A673 (cell line): ENCODE measurements at regions not wholly inside any gene's neighbourhood (a gene's known extent, or its start where the extent isn't known, plus 50 kb on each side); places are given as distances from the start of the nearest gene placed in this dataset.

Experiments used
- BruUV-seq: library from RNA; stranded (reverse); fragments of 400-500 nt; replicated peaks from 2 replicates; lab custom pipeline; 2021; lab: Mats Ljungman, UMichigan
- CTCF ChIA-PET: fragments of 300-600 bp; sonication (Branson Sonifier 250); formaldehyde crosslinking; loops from one replicate; lab custom pipeline; 2022; ENCODE audit warnings: antibody characterized with exemption; lab: Charles Lee
- POLR2A ChIA-PET: fragments of 300-600 bp; sonication (Branson Sonifier 250); formaldehyde crosslinking; loops from one replicate; lab custom pipeline; 2022; ENCODE audit warnings: antibody characterized with exemption; ENCODE audit not compliant: low non-redundant PET; lab: Charles Lee
- DNase-seq: peaks from one replicate; pipeline ENCODE4 v3.0.0-alpha.2; 2015; ENCODE audit warnings: low spot score
- H3K27ac ChIP-seq: fragments of 200-600 bp; sonication (generic); 2 replicates; pipeline ENCODE4 v1.5.1; 2016; ENCODE audit warnings: mixed run types, low read depth, mild to moderate bottlenecking, mixed read lengths, antibody characterized with exemption, low read length; ENCODE audit not compliant: poor library complexity, severe bottlenecking
- H3K27me3 ChIP-seq: fragments of 200-600 bp; sonication (generic); replicated peaks from 2 replicates; pipeline ENCODE4 v1.6.1; 2017; ENCODE audit warnings: mixed run types, low read depth, mild to moderate bottlenecking, mixed read lengths, antibody characterized with exemption, low read length; ENCODE audit not compliant: insufficient read depth, poor library complexity
- H3K36me3 ChIP-seq: fragments of 200-600 bp; sonication (generic); 2 replicates; pipeline ENCODE4 v1.6.1; 2016; ENCODE audit warnings: mixed run types, mild to moderate bottlenecking, mixed read lengths, antibody characterized with exemption, low read length; ENCODE audit not compliant: insufficient read depth, poor library complexity, severe bottlenecking
- H3K4me1 ChIP-seq: fragments of 200-600 bp; sonication (generic); 2 replicates; pipeline ENCODE4 v1.6.1; 2017; ENCODE audit warnings: mixed run types, mild to moderate bottlenecking, mixed read lengths, antibody characterized with exemption, low read length; ENCODE audit not compliant: insufficient read depth, poor library complexity, severe bottlenecking
- H3K4me3 ChIP-seq: fragments of 200-600 bp; sonication (generic); 2 replicates; pipeline ENCODE4 v1.5.1; 2016; ENCODE audit warnings: low read depth, mixed run types, mild to moderate bottlenecking, mixed read lengths, low read length; ENCODE audit not compliant: poor library complexity, severe bottlenecking
- H3K9me3 ChIP-seq: fragments of 200-600 bp; sonication (generic); 2 replicates; pipeline ENCODE4 v1.6.1; 2016; ENCODE audit warnings: mixed run types, low read depth, mild to moderate bottlenecking, mixed read lengths, antibody characterized with exemption, low read length; ENCODE audit not compliant: poor library complexity, severe bottlenecking
- CTCF ChIP-seq: fragments of 300-800, 200-600 bp; sonication (generic); conservative IDR thresholded peaks from 2 replicates; pipeline ENCODE4 v1.5.1; 2017; ENCODE audit warnings: low read depth, mild to moderate bottlenecking, antibody characterized with exemption, low read length, moderate library complexity, mixed read lengths
- EZH2 ChIP-seq: fragments of 200-600 bp; sonication (generic); IDR thresholded peaks from 2 replicates; pipeline ENCODE4 v1.6.1; 2017; ENCODE audit warnings: borderline replicate concordance, low read depth, mild to moderate bottlenecking, mixed read lengths, antibody characterized with exemption, low read length; ENCODE audit not compliant: poor library complexity, severe bottlenecking
- intact Hi-C: fragments of 100-400 bp; cut with micrococcal nuclease; formaldehyde crosslinking; loops from one replicate; pipeline ENCODE4 v1.10.0; 2022; ENCODE audit not compliant: unreplicated experiment

GRCh38 chr7:22587322-22587721, 87.3 kb upstream of the STEAP1B start:
- peak; percentile 29 for DNase-seq
- BruUV-seq, result no TSS peak
- no peaks in the 10 kb centered on the region for H3K27me3 ChIP-seq
- H3K36me3 ChIP-seq, result no peaks in the 10 kb centered on the region
- H3K4me1 ChIP-seq, result peaks cover 7% of the 10 kb centered on the region
- CTCF ChIA-PET, result interaction anchor here (0.6 to 1.0 kb wide), 2 partner anchors 10 to 17 kb away, joined by 4 to 7 read pairs; no protein-coding TSS in a partner anchor
- no peak overlapping the region for H3K4me3 ChIP-seq
- intact Hi-C loops, result no loop called here
- no peak for TF ChIP-seq CTCF
- TF ChIP-seq EZH2, result no peak
- no peak overlapping the region for H3K27ac ChIP-seq
- H3K9me3 ChIP-seq, result no peaks in the 10 kb centered on the region
- POLR2A ChIA-PET, result no interaction called here

GRCh38 chr7:22586786-22587140, 86.8 kb upstream of the STEAP1B start:
- H3K4me1 ChIP-seq, result peaks cover 7% of the 10 kb centered on the region
- peak; percentile 52 for DNase-seq
- H3K27ac ChIP-seq, result no peak overlapping the region
- TF ChIP-seq CTCF, result peak; percentile 50
- no peak for TF ChIP-seq EZH2
- H3K9me3 ChIP-seq, result no peaks in the 10 kb centered on the region
- H3K36me3 ChIP-seq, result no peaks in the 10 kb centered on the region
- CTCF ChIA-PET, result interaction anchor here (0.6 to 1.0 kb wide), 4 partner anchors 10 to 248 kb away, joined by 3 to 7 read pairs (median 4); partner anchors contain the start of gene IL6
- H3K4me3 ChIP-seq, result no peak overlapping the region
- BruUV-seq, result no TSS peak
- POLR2A ChIA-PET, result no interaction called here
- intact Hi-C loops, result no loop called here
- H3K27me3 ChIP-seq, result no peaks in the 10 kb centered on the region

GRCh38 chr7:22586101-22586785, 86.3 kb upstream of the STEAP1B start:
- Histone ChIP-seq H3K27ac (no peak overlapping the region), H3K4me1 (peaks cover 7% of the 10 kb centered on the region)

More at GRCh38 chr7:22586101-22586785, 86.3 kb upstream of the STEAP1B start:
- Histone ChIP-seq H3K4me3 (no peak overlapping the region), H3K27me3 (no peaks in the 10 kb centered on the region), H3K36me3 (no peaks in the 10 kb centered on the region), H3K9me3 (no peaks in the 10 kb centered on the region)
- no peak for DNase-seq
- TF ChIP-seq CTCF, result no peak
- no peak for TF ChIP-seq EZH2
- intact Hi-C loops, result no loop called here
- ChIA-PET CTCF (interaction anchor here (0.6 to 1.0 kb wide), 3 partner anchors 9 to 248 kb away, joined by 3 to 4 read pairs (median 4); partner anchors contain the start of gene IL6), POLR2A (no interaction called here)
- BruUV-seq, result no TSS peak
